Brain microvascular endothelial cell (primary cell): ENCODE measurements at regions not wholly inside any gene's neighbourhood (a gene's known extent, or its start where the extent isn't known, plus 50 kb on each side); places are given as distances from the start of the nearest gene placed in this dataset.

Source experiments
- DNase-seq: peaks from one replicate; pipeline ENCODE4 v3.0.0-alpha.2; 2020
- H3K27ac ChIP-seq: fragments of 250-450 bp; sonication (Bioruptor Pico); 2 replicates; pipeline ENCODE4 v1.5.1; 2020; ENCODE audit warnings: mild to moderate bottlenecking, moderate library complexity
- H3K27me3 ChIP-seq: fragments of 250-450 bp; sonication (Bioruptor Pico); replicated peaks from 2 replicates; pipeline ENCODE4 v1.5.1; 2020; ENCODE audit warnings: mild to moderate bottlenecking
- H3K36me3 ChIP-seq: fragments of 250-450 bp; sonication (Bioruptor Pico); replicated peaks from 2 replicates; pipeline ENCODE4 v1.5.1; 2020; ENCODE audit warnings: mild to moderate bottlenecking
- H3K4me3 ChIP-seq: 2 replicates; pipeline ENCODE4 v1.5.1; 2011; ENCODE audit warnings: low read depth, mild to moderate bottlenecking, control low read depth, low read length, moderate library complexity
- CTCF ChIP-seq: IDR thresholded peaks from 2 replicates; pipeline ENCODE4 v1.5.1; 2011; ENCODE audit warnings: low read depth, mild to moderate bottlenecking, moderate library complexity, low read length, control low read depth, inconsistent platforms; ENCODE audit errors: missing control alignments
- in situ Hi-C: cut with HindIII; loops from 2 replicates; pipeline ENCODE4 v1.10.0; 2017; ENCODE audit warnings: low sequenced_read_pairs, low pct_ligation_motif_present

- no peaks in the 10 kb centered on the region for H3K36me3 ChIP-seq
- TF ChIP-seq CTCF = no peak
- no peak for DNase-seq
- H3K27ac ChIP-seq = no peak overlapping the region
- in situ Hi-C loops = no loop called here
- H3K4me3 ChIP-seq = no peak overlapping the region
- H3K27me3 ChIP-seq = no peaks in the 10 kb centered on the region
Measured at GRCh38 chr10:106317554-106317953, 847.0 kb downstream of the SORCS1 start.

- no peaks in the 10 kb centered on the region for H3K36me3 ChIP-seq
- TF ChIP-seq CTCF = no peak
- no peak overlapping the region for H3K27ac ChIP-seq
- in situ Hi-C loops = no loop called here
- no peak overlapping the region for H3K4me3 ChIP-seq
- DNase-seq = no peak
- H3K27me3 ChIP-seq = no peaks in the 10 kb centered on the region
Measured at GRCh38 chr10:106313041-106313440, 851.5 kb downstream of the SORCS1 start.

- H3K4me3 ChIP-seq = no peak overlapping the region
- DNase-seq = no peak
- H3K27me3 ChIP-seq = no peaks in the 10 kb centered on the region
- no peak overlapping the region for H3K27ac ChIP-seq
- TF ChIP-seq CTCF = no peak
- no peaks in the 10 kb centered on the region for H3K36me3 ChIP-seq
- in situ Hi-C loops = no loop called here
Measured at GRCh38 chr10:106312087-106312486, 852.4 kb downstream of the SORCS1 start.

GRCh38 chr10:106311590-106311989 is 852.9 kb downstream of the SORCS1 start:
- Histone ChIP-seq H3K27me3 (no peaks in the 10 kb centered on the region), H3K27ac (no peak overlapping the region), H3K36me3 (no peaks in the 10 kb centered on the region), H3K4me3 (no peak overlapping the region)
- in situ Hi-C loops = no loop called here
- TF ChIP-seq CTCF = no peak
- DNase-seq = no peak

GRCh38 chr10:106310596-106310995 is 853.9 kb downstream of the SORCS1 start:
- in situ Hi-C loops = no loop called here
- Histone ChIP-seq H3K4me3 (no peak overlapping the region), H3K27me3 (no peaks in the 10 kb centered on the region), H3K36me3 (no peaks in the 10 kb centered on the region), H3K27ac (no peak overlapping the region)
- TF ChIP-seq CTCF = no peak
- DNase-seq = no peak

GRCh38 chr10:106309376-106309775 is 855.1 kb downstream of the SORCS1 start:
- TF ChIP-seq CTCF = no peak
- no peaks in the 10 kb centered on the region for H3K27me3 ChIP-seq
- no peak overlapping the region for H3K27ac ChIP-seq
- in situ Hi-C loops = no loop called here
- no peak for DNase-seq
- H3K36me3 ChIP-seq = no peaks in the 10 kb centered on the region
- no peak overlapping the region for H3K4me3 ChIP-seq
